LoVo (cell line): ENCODE measurements at regions not wholly inside any gene's neighbourhood (a gene's known extent, or its start where the extent isn't known, plus 50 kb on each side); places are given as distances from the start of the nearest gene placed in this dataset.
A peak's percentile ranks its signal among the peaks of the same experiment; 100 is the strongest.

ENCODE experiments used
- DNase-seq: peaks from one replicate; pipeline ENCODE4 v3.0.0-alpha.2; 2016; ENCODE audit warnings: low spot score

- no peak for DNase-seq
These were observed 299.7 kb downstream of the CWC27 start for GRCh38 chr5:65068410-65068809.

GRCh38 chr5:65070026-65070425 lies 301.3 kb downstream of the CWC27 start:
- DNase-seq: no peak

- DNase-seq: no peak
These were observed 304.1 kb downstream of the CWC27 start for GRCh38 chr5:65072850-65073249.

GRCh38 chr5:65073250-65073661 lies 304.5 kb downstream of the CWC27 start:
- DNase-seq: no peak

- no peak for DNase-seq
These were observed 307.0 kb downstream of the CWC27 start for GRCh38 chr5:65075623-65076250.

- DNase-seq: peak; percentile 31
These were observed 307.6 kb downstream of the CWC27 start for GRCh38 chr5:65076251-65076869.

- no peak for DNase-seq
These were observed 308.9 kb downstream of the CWC27 start for GRCh38 chr5:65077653-65078052.

GRCh38 chr5:65078331-65078730 lies 309.6 kb downstream of the CWC27 start:
- no peak for DNase-seq

GRCh38 chr5:65081071-65081470 lies 312.3 kb downstream of the CWC27 start:
- no peak for DNase-seq

- no peak for DNase-seq
These were observed 316.2 kb downstream of the CWC27 start for GRCh38 chr5:65084795-65085515.

- DNase-seq: no peak
These were observed 316.8 kb downstream of the CWC27 start for GRCh38 chr5:65085516-65085850.

- DNase-seq: no peak
These were observed 317.6 kb downstream of the CWC27 start for GRCh38 chr5:65086234-65086890.

- no peak for DNase-seq
These were observed 318.4 kb downstream of the CWC27 start for GRCh38 chr5:65087154-65087553.

GRCh38 chr5:65094279-65094678 lies 325.5 kb downstream of the CWC27 start:
- DNase-seq: no peak

GRCh38 chr5:65098393-65098792 lies 329.7 kb downstream of the CWC27 start:
- no peak for DNase-seq
